HepG2 (cell line): ENCODE measurements at regions not wholly inside any gene's neighbourhood (a gene's known extent, or its start where the extent isn't known, plus 50 kb on each side); places are given as distances from the start of the nearest gene placed in this dataset.

Experiments used
- ATAC-seq: fragments of 200-7000 bp; cut with Tn5 transposase; 3 replicates; pipeline ENCODE4 v1.9.1; 2020; ENCODE audit warnings: mild to moderate bottlenecking, moderate library complexity
- BruUV-seq: library from RNA; stranded (reverse); fragments of 400-500 nt; replicated peaks from 2 replicates; lab custom pipeline; 2021; lab: Mats Ljungman, UMichigan
- CTCF ChIA-PET: fragments of 300-600 bp; formaldehyde crosslinking; extraction: SDS; loops from one replicate; lab custom pipeline; 2021; ENCODE audit warnings: low total read pairs, inconsistent platforms, low intra/inter-chr PET ratio; lab: Yijun Ruan, JAX
- POLR2A ChIA-PET: fragments of 350-600 bp; sonication (Branson Sonifier 250); formaldehyde crosslinking; loops from one replicate; lab custom pipeline; 2020; ENCODE audit warnings: antibody characterized with exemption, inconsistent platforms; lab: Yijun Ruan, JAX
- DNase-seq: peaks from one replicate; pipeline ENCODE4 v3.0.0-alpha.2; 2015; ENCODE audit warnings: low spot score
- FAIRE-seq: peaks from 3 replicates; lab custom pipeline; 2011; peaks lifted over from hg19 to GRCh38; lab: Jason Lieb, UNC
- H2AFZ ChIP-seq: one replicate; pipeline ENCODE4 v1.6.1; 2011; ENCODE audit warnings: low read length, inconsistent platforms
- H3K27ac ChIP-seq: fragments of 300-600 bp; 3 replicates; pipeline ENCODE4 v1.8.0; 2011; ENCODE audit warnings: mixed run types, mild to moderate bottlenecking, mixed read lengths, low read length, inconsistent platforms; ENCODE audit not compliant: insufficient read depth; ENCODE audit errors: extremely low read length
- H3K27me3 ChIP-seq, 2 experiments: fragments of 200-600 bp in 1 of 2; 2 replicates in 1 of 2; 3 replicates in 1 of 2; pipeline versions ENCODE4 v1.6.0 to v1.8.0; 2011; ENCODE audit warnings: low read length in 2 of 2, mild to moderate bottlenecking in 2 of 2, moderate library complexity in 2 of 2, inconsistent platforms in 1 of 2; ENCODE audit not compliant: insufficient read depth in 2 of 2, control insufficient read depth in 1 of 2
- H3K36me3 ChIP-seq, 2 experiments: fragments of 200-600 bp in 1 of 2; replicated peaks in 1 of 2; 2 replicates in 1 of 2; 3 replicates in 1 of 2; pipeline versions ENCODE4 v1.5.1 to v1.8.0; 2011; ENCODE audit warnings: low read length in 2 of 2, inconsistent platforms in 1 of 2; ENCODE audit not compliant: insufficient read depth in 2 of 2, control insufficient read depth in 1 of 2
- H3K4me1 ChIP-seq: 2 replicates; pipeline ENCODE4 v1.5.1; 2012; ENCODE audit warnings: low read length, inconsistent platforms; ENCODE audit not compliant: insufficient read depth
- H3K4me2 ChIP-seq: 2 replicates; pipeline ENCODE4 v1.6.0; 2011; ENCODE audit warnings: low read depth, low read length, inconsistent platforms
- H3K4me3 ChIP-seq, 3 experiments: fragments of 200-600 bp in 1 of 3; sonication (generic), shearing (Covaris generic) in 1 of 3; replicated peaks in 1 of 3; 2 replicates each; pipeline ENCODE4 v1.5.1; 2011 to 2016; ENCODE audit warnings: low read length in 3 of 3, inconsistent platforms in 2 of 3, low read depth in 2 of 3, mild to moderate bottlenecking in 2 of 3, control low read depth in 1 of 3, mixed read lengths in 1 of 3; ENCODE audit not compliant: insufficient read depth in 1 of 3
- H3K79me2 ChIP-seq: one replicate; pipeline ENCODE4 v1.6.1; 2011; ENCODE audit warnings: low read length, inconsistent platforms; ENCODE audit not compliant: insufficient read depth
- H3K9ac ChIP-seq: 2 replicates; pipeline ENCODE4 v1.6.0; 2011; ENCODE audit warnings: mild to moderate bottlenecking, low read depth, low read length, inconsistent platforms; ENCODE audit not compliant: insufficient read depth
- H3K9me3 ChIP-seq: 2 replicates; pipeline ENCODE4 v1.5.1; 2012; ENCODE audit warnings: mild to moderate bottlenecking, low read length
- H4K20me1 ChIP-seq: 2 replicates; pipeline ENCODE4 v1.6.0; 2011; ENCODE audit warnings: inconsistent platforms, mild to moderate bottlenecking, low read length, moderate library complexity; ENCODE audit not compliant: insufficient read depth
- EP300 ChIP-seq, 3 experiments: sonication (generic) in 1 of 3; formaldehyde crosslinking in 1 of 3; IDR thresholded peaks; 2 replicates each; pipeline versions ENCODE4 v1.5.1 to v1.6.1; 2011 to 2020; ENCODE audit warnings: low read depth in 2 of 3, low read length in 2 of 3, borderline replicate concordance in 1 of 3, improper control_type of control experiment in 1 of 3, mild to moderate bottlenecking in 1 of 3, missing genetic modification reagents in 1 of 3, moderate library complexity in 1 of 3
- ETV5 ChIP-seq: IDR thresholded peaks from 2 replicates; pipeline ENCODE4 v1.6.1; 2018; ENCODE audit warnings: missing biosample characterization, missing genetic modification reagents, inconsistent platforms, borderline replicate concordance
- NFE2 ChIP-seq: sonication (generic); formaldehyde crosslinking; IDR thresholded peaks from 2 replicates; pipeline ENCODE4 v1.4.0; 2020; ENCODE audit warnings: missing genetic modification reagents
- PHF21A ChIP-seq: sonication (generic); formaldehyde crosslinking; IDR thresholded peaks from 2 replicates; pipeline ENCODE4 v1.5.0; 2020; ENCODE audit warnings: mild to moderate bottlenecking, missing genetic modification reagents
- TCF7 ChIP-seq: sonication (generic); IDR thresholded peaks from 2 replicates; pipeline ENCODE4 v1.6.1; 2016; ENCODE audit warnings: antibody characterized with exemption, low read depth
- ZNF17 ChIP-seq: sonication (generic); formaldehyde crosslinking; IDR thresholded peaks from 2 replicates; pipeline ENCODE4 v1.5.0; 2020; ENCODE audit warnings: mild to moderate bottlenecking, missing genetic modification reagents
- ZNF430 ChIP-seq: sonication (generic); formaldehyde crosslinking; IDR thresholded peaks from 2 replicates; pipeline ENCODE4 v1.9.0; 2021; ENCODE audit warnings: mild to moderate bottlenecking, missing genetic modification reagents
- ZNF567 ChIP-seq: sonication (generic); formaldehyde crosslinking; IDR thresholded peaks from 2 replicates; pipeline ENCODE4 v1.8.1; 2023; ENCODE audit warnings: mild to moderate bottlenecking, missing genetic modification reagents, borderline replicate concordance
- ZNF629 ChIP-seq: sonication (generic); formaldehyde crosslinking; conservative IDR thresholded peaks from 2 replicates; pipeline ENCODE4 v1.5.0; 2020; ENCODE audit warnings: missing genetic modification reagents
- ZNF747 ChIP-seq: sonication (generic); formaldehyde crosslinking; IDR thresholded peaks from 2 replicates; pipeline ENCODE4 v1.8.1; 2023; ENCODE audit warnings: missing genetic modification reagents, mild to moderate bottlenecking, borderline replicate concordance
- ZNF790 ChIP-seq: sonication (generic); formaldehyde crosslinking; IDR thresholded peaks from 2 replicates; pipeline ENCODE4 v1.8.0; 2022; ENCODE audit warnings: missing genetic modification reagents, mild to moderate bottlenecking, borderline replicate concordance
- ZNF878 ChIP-seq: sonication (generic); formaldehyde crosslinking; IDR thresholded peaks from 2 replicates; pipeline ENCODE4 v1.8.1; 2023; ENCODE audit warnings: mild to moderate bottlenecking, missing genetic modification reagents, moderate library complexity
- ZSCAN29 ChIP-seq: sonication (generic); formaldehyde crosslinking; conservative IDR thresholded peaks from 2 replicates; pipeline ENCODE4 v1.4.0; 2020; ENCODE audit warnings: mild to moderate bottlenecking, missing genetic modification reagents
- WGBS: methylation state at CpG from one replicate; pipeline ENCODE4 v1.1.6; 2017; ENCODE audit warnings: low lambda C conversion rate; 5-methylcytosine and 5-hydroxymethylcytosine counted together
- in situ Hi-C: cut with HindIII; loops from 2 replicates; pipeline ENCODE4 v1.10.0; 2017; ENCODE audit warnings: low pct_unique_long_range_greater_than_20kb; ENCODE audit not compliant: extremely low pct_ligation_motif_present
- intact Hi-C: fragments of 100-400 bp; cut with micrococcal nuclease; formaldehyde crosslinking; loops from one replicate; pipeline ENCODE4 v1.10.0; 2022; ENCODE audit not compliant: unreplicated experiment
- TF ChIP-seq, protein P1 (sequence below): sonication (generic); formaldehyde crosslinking; IDR thresholded peaks from 2 replicates; pipeline ENCODE4 v1.4.0; 2020; ENCODE audit warnings: missing genetic modification reagents
- TF ChIP-seq, protein P2 (sequence below): sonication (generic); formaldehyde crosslinking; IDR thresholded peaks from 2 replicates; pipeline ENCODE4 v1.8.1; 2023; ENCODE audit warnings: missing genetic modification reagents, mild to moderate bottlenecking, borderline replicate concordance
- TF ChIP-seq, protein P3 (sequence below): sonication (generic); formaldehyde crosslinking; conservative IDR thresholded peaks from 2 replicates; pipeline ENCODE4 v1.4.0; 2020; ENCODE audit warnings: missing genetic modification reagents
- TF ChIP-seq, protein P4 (sequence below): sonication (generic); formaldehyde crosslinking; IDR thresholded peaks from 2 replicates; pipeline ENCODE4 v1.5.0; 2020; ENCODE audit warnings: missing genetic modification reagents

DNA sequence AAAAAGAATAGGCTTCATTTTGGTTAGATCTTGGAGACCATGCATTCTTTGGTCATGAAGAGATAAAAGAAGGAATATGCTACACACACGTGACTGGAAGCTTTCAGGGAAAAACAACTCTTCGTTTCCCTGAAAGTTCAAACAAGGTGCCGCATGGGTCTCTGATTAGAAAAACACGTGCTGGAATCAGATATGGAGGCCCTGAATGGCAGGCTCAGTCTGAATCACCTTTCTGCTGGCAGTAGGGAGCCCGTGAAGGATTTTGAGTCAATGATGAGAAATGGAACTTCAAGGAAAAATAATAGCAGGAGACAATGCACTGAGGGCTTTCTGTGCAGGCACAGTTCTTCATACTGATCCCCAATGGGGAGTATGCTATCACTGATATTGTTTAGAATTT, 99.8 kb upstream of the LRRN1 start:
- Histone ChIP-seq H3K9me3 (no peaks in the 10 kb centered on the region), H4K20me1 (no peaks in the 10 kb centered on the region), H3K4me2 (no peak overlapping the region), H3K4me1 (no peaks in the 10 kb centered on the region), H3K4me3 (no peak overlapping the region), H3K27ac (no peak overlapping the region), H3K79me2 (no peaks in the 10 kb centered on the region), H3K9ac (no peak overlapping the region), H2AFZ (no peak overlapping the region), H3K36me3 (no peaks in the 10 kb centered on the region), H3K27me3 (no peaks in the 10 kb centered on the region)
- no peak for TF ChIP-seq NFE2
- TF ChIP-seq, protein P1, sequence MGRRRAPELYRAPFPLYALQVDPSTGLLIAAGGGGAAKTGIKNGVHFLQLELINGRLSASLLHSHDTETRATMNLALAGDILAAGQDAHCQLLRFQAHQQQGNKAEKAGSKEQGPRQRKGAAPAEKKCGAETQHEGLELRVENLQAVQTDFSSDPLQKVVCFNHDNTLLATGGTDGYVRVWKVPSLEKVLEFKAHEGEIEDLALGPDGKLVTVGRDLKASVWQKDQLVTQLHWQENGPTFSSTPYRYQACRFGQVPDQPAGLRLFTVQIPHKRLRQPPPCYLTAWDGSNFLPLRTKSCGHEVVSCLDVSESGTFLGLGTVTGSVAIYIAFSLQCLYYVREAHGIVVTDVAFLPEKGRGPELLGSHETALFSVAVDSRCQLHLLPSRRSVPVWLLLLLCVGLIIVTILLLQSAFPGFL (CRISPR knock-in tag) = no peak
- TF ChIP-seq ZNF747 = no peak
- TF ChIP-seq ZNF17 (CRISPR knock-in tag) = no peak
- no peak for TF ChIP-seq ZNF567 (CRISPR knock-in tag)
- TF ChIP-seq ETV5 = no peak
- no peak for TF ChIP-seq ZNF629 (CRISPR knock-in tag)
- no peak for TF ChIP-seq ZSCAN29 (CRISPR knock-in tag)
- TF ChIP-seq, protein P2, sequence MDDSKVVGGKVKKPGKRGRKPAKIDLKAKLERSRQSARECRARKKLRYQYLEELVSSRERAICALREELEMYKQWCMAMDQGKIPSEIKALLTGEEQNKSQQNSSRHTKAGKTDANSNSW (CRISPR knock-in tag) = no peak
- TF ChIP-seq, protein P3, sequence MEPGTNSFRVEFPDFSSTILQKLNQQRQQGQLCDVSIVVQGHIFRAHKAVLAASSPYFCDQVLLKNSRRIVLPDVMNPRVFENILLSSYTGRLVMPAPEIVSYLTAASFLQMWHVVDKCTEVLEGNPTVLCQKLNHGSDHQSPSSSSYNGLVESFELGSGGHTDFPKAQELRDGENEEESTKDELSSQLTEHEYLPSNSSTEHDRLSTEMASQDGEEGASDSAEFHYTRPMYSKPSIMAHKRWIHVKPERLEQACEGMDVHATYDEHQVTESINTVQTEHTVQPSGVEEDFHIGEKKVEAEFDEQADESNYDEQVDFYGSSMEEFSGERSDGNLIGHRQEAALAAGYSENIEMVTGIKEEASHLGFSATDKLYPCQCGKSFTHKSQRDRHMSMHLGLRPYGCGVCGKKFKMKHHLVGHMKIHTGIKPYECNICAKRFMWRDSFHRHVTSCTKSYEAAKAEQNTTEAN (CRISPR knock-in tag) = no peak
- TF ChIP-seq EP300 (IDR thresholded peaks at IDR 0.05; ENCODE audit: low read depth in 2 of 2, low read length in 2 of 2) = no peak
- no peak for TF ChIP-seq EP300 (CRISPR knock-in tag; IDR thresholded peaks at IDR 0.05; ENCODE audit: borderline replicate concordance)
- no peak for TF ChIP-seq ZNF430 (CRISPR knock-in tag)
- TF ChIP-seq, protein P4, sequence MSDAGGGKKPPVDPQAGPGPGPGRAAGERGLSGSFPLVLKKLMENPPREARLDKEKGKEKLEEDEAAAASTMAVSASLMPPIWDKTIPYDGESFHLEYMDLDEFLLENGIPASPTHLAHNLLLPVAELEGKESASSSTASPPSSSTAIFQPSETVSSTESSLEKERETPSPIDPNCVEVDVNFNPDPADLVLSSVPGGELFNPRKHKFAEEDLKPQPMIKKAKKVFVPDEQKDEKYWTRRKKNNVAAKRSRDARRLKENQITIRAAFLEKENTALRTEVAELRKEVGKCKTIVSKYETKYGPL (CRISPR knock-in tag) = no peak
- TF ChIP-seq ZNF878 (CRISPR knock-in tag) = no peak
- TF ChIP-seq ZNF790 (CRISPR knock-in tag) = no peak
- no peak for TF ChIP-seq PHF21A (CRISPR knock-in tag)
- TF ChIP-seq TCF7 = no peak
- ATAC-seq (no peak), DNase-seq (no peak), FAIRE-seq (no peak)
- BruUV-seq = no TSS peak
- POLR2A ChIA-PET = no interaction called here
- WGBS = 48% methylated on average over 5 of the region's 5 CpGs
- intact Hi-C loops (no loop called here), in situ Hi-C loops (no loop called here)
- CTCF ChIA-PET = no interaction called here
